NCI-H1105 treated with DMSO at 0.1 percent for 48 hours (cell line): ENCODE measurements at regions not wholly inside any gene's neighbourhood (a gene's known extent, or its start where the extent isn't known, plus 50 kb on each side); places are given as distances from the start of the nearest gene placed in this dataset.

Experiments
- DNase-seq: peaks from one replicate; lab custom pipeline; 2025; lab: John Stamatoyannopoulos, UW

- DNase-seq, result no peak
These were observed 578.4 kb downstream of the CDK5RAP2 start for GRCh38 chr9:120001536-120001935.

GRCh38 chr9:119998614-119999013 is 581.4 kb downstream of the CDK5RAP2 start:
- no peak for DNase-seq

- no peak for DNase-seq
These were observed 588.2 kb downstream of the CDK5RAP2 start for GRCh38 chr9:119991797-119992196.

- DNase-seq, result no peak
These were observed 593.3 kb downstream of the CDK5RAP2 start for GRCh38 chr9:119986713-119987112.

GRCh38 chr9:119986205-119986604 is 593.8 kb downstream of the CDK5RAP2 start:
- peak; percentile 13 for DNase-seq

GRCh38 chr9:119974026-119974425 is 604.8 kb upstream of the BRINP1 start:
- DNase-seq, result no peak

GRCh38 chr9:119968836-119969707 is 599.8 kb upstream of the BRINP1 start:
- peak; percentile 61 for DNase-seq

- no peak for DNase-seq
These were observed 598.8 kb upstream of the BRINP1 start for GRCh38 chr9:119967867-119968535.

- no peak for DNase-seq
These were observed 594.6 kb upstream of the BRINP1 start for GRCh38 chr9:119963798-119964372.

- DNase-seq, result no peak
These were observed 594.1 kb upstream of the BRINP1 start for GRCh38 chr9:119963258-119963797.

- no peak for DNase-seq
These were observed 592.7 kb upstream of the BRINP1 start for GRCh38 chr9:119961774-119962424.

GRCh38 chr9:119959846-119960545 is 590.8 kb upstream of the BRINP1 start:
- DNase-seq, result no peak

- no peak for DNase-seq
These were observed 586.9 kb upstream of the BRINP1 start for GRCh38 chr9:119956111-119956510.

- no peak for DNase-seq
These were observed 586.0 kb upstream of the BRINP1 start for GRCh38 chr9:119955276-119955675.

GRCh38 chr9:119951591-119951990 is 582.4 kb upstream of the BRINP1 start:
- no peak for DNase-seq

- no peak for DNase-seq
These were observed 581.9 kb upstream of the BRINP1 start for GRCh38 chr9:119951090-119951489.

GRCh38 chr9:119945686-119946085 is 576.5 kb upstream of the BRINP1 start:
- DNase-seq, result no peak

- no peak for DNase-seq
These were observed 571.9 kb upstream of the BRINP1 start for GRCh38 chr9:119941091-119941490.

GRCh38 chr9:119938871-119939270 is 569.6 kb upstream of the BRINP1 start:
- DNase-seq, result no peak

- no peak for DNase-seq
These were observed 565.3 kb upstream of the BRINP1 start for GRCh38 chr9:119934497-119934896.

- no peak for DNase-seq
These were observed 564.0 kb upstream of the BRINP1 start for GRCh38 chr9:119933191-119933590.

GRCh38 chr9:119924736-119925135 is 555.5 kb upstream of the BRINP1 start:
- no peak for DNase-seq
